Kidney (tissue), 13 donors: ENCODE measurements at regions not wholly inside any gene's neighbourhood (a gene's known extent, or its start where the extent isn't known, plus 50 kb on each side); places are given as distances from the start of the nearest gene placed in this dataset.

Experiments used
- DNase-seq, 5 donors: peaks; one replicate each; pipeline ENCODE4 v3.0.0-alpha.2; 2013 to 2020
- FAIRE-seq: peaks from 2 replicates; lab custom pipeline; 2012; peaks lifted over from hg19 to GRCh38; lab: Jason Lieb, UNC
- H3K27ac ChIP-seq, 2 donors: one replicate each; pipeline ENCODE4 v1.7.0; 2013; ENCODE audit warnings: low read depth in 2 of 2, low read length in 2 of 2, inconsistent platforms in 1 of 2
- H3K27me3 ChIP-seq: one replicate; pipeline ENCODE4 v1.7.1; 2013; ENCODE audit warnings: low read length, inconsistent platforms; ENCODE audit not compliant: control insufficient read depth, insufficient read depth
- H3K36me3 ChIP-seq, 3 donors: one replicate each; pipeline versions ENCODE4 v1.7.0 to v1.7.1; 2013; ENCODE audit warnings: low read length in 3 of 3, control low read depth in 1 of 3, inconsistent platforms in 1 of 3; ENCODE audit not compliant: insufficient read depth in 3 of 3, control insufficient read depth in 2 of 3
- H3K4me1 ChIP-seq, 3 donors: one replicate each; pipeline versions ENCODE4 v1.7.0 to v1.7.1; 2013; ENCODE audit warnings: low read length in 3 of 3, inconsistent platforms in 1 of 3, low read depth in 1 of 3; ENCODE audit not compliant: control insufficient read depth in 2 of 3, insufficient read depth in 2 of 3
- H3K4me3 ChIP-seq, 3 donors: one replicate each; pipeline versions ENCODE4 v1.7.0 to v1.8.1; 2013; ENCODE audit warnings: low read length in 3 of 3, control low read depth in 1 of 3, inconsistent platforms in 1 of 3
- H3K9ac ChIP-seq, 3 donors: one replicate each; pipeline versions ENCODE4 v1.7.0 to v1.7.1; 2013; ENCODE audit warnings: low read length in 3 of 3, control low read depth in 1 of 3, inconsistent platforms in 1 of 3
- H3K9me3 ChIP-seq, 3 donors: one replicate each; pipeline versions ENCODE4 v1.7.0 to v1.7.1; 2013; ENCODE audit warnings: low read length in 3 of 3, control low read depth in 1 of 3, inconsistent platforms in 1 of 3; ENCODE audit not compliant: control insufficient read depth in 2 of 3, insufficient read depth in 1 of 3
- CTCF ChIP-seq: IDR thresholded peaks from 3 replicates; pipeline ENCODE4 v1.5.1; 2012; ENCODE audit warnings: mild to moderate bottlenecking, moderate library complexity, borderline replicate concordance; ENCODE audit not compliant: insufficient read depth; ENCODE audit errors: extremely low read depth
- intact Hi-C: fragments of 100-400 bp; cut with DNase I; formaldehyde crosslinking; loops from one replicate; pipeline ENCODE4 v1.11.1; 2022
- donor health status: control.
- donor health status: control.
- donor health status: control.
- donor health status: control.
- donor health status: control.
- donor health status: DM: yes; HTN: yes; CAD: no.
- donor health status: Normal renal cell carcinoma (clear cell type).

GRCh38 chr5:116964438-116964837 lies 389.8 kb upstream of the SEMA6A start:
- H3K27me3 ChIP-seq, result no peaks in the 10 kb centered on the region
- intact Hi-C loops, result no loop called here
- no peak for DNase-seq
- H3K27ac ChIP-seq, result no peak overlapping the region
- TF ChIP-seq CTCF, result no peak
- no peaks in the 10 kb centered on the region for H3K9me3 ChIP-seq
- no peaks in the 10 kb centered on the region for H3K36me3 ChIP-seq
- no peak for FAIRE-seq
- no peak overlapping the region for H3K9ac ChIP-seq
- H3K4me1 ChIP-seq, result no peaks in the 10 kb centered on the region
- H3K4me3 ChIP-seq, result no peak overlapping the region

GRCh38 chr5:116961021-116961420 lies 386.4 kb upstream of the SEMA6A start:
- no peaks in the 10 kb centered on the region for H3K4me1 ChIP-seq
- no peaks in the 10 kb centered on the region for H3K27me3 ChIP-seq
- FAIRE-seq (no peak), DNase-seq (no peak)
- intact Hi-C loops, result no loop called here
- H3K27ac ChIP-seq, result no peak overlapping the region
- H3K4me3 ChIP-seq, result no peak overlapping the region
- TF ChIP-seq CTCF, result no peak
- no peaks in the 10 kb centered on the region for H3K36me3 ChIP-seq
- H3K9ac ChIP-seq, result no peak overlapping the region
- no peaks in the 10 kb centered on the region for H3K9me3 ChIP-seq

- intact Hi-C loops, result no loop called here
- Histone ChIP-seq H3K4me3 (no peak overlapping the region), H3K9me3 (no peaks in the 10 kb centered on the region), H3K4me1 (no peaks in the 10 kb centered on the region), H3K36me3 (no peaks in the 10 kb centered on the region), H3K27me3 (no peaks in the 10 kb centered on the region), H3K27ac (no peak overlapping the region), H3K9ac (no peak overlapping the region)
- no peak for DNase-seq
- FAIRE-seq, result no peak
- no peak for TF ChIP-seq CTCF
These were observed 385.2 kb upstream of the SEMA6A start for GRCh38 chr5:116959843-116960242.

GRCh38 chr5:116953251-116953930 lies 378.8 kb upstream of the SEMA6A start:
- H3K4me1 ChIP-seq, result no peaks in the 10 kb centered on the region
- H3K27me3 ChIP-seq, result no peaks in the 10 kb centered on the region
- no peaks in the 10 kb centered on the region for H3K9me3 ChIP-seq
- no peak for TF ChIP-seq CTCF
- no peak overlapping the region for H3K27ac ChIP-seq
- H3K9ac ChIP-seq, result no peak overlapping the region
- intact Hi-C loops, result no loop called here
- no peak overlapping the region for H3K4me3 ChIP-seq
- FAIRE-seq (no peak), DNase-seq (no peak)
- no peaks in the 10 kb centered on the region for H3K36me3 ChIP-seq
